HG03280 (cell line): ENCODE measurements at regions not wholly inside any gene's neighbourhood (a gene's known extent, or its start where the extent isn't known, plus 50 kb on each side); places are given as distances from the start of the nearest gene placed in this dataset.
"Not testable (repeated sequence)": the region's sequence is repeated elsewhere in the genome, so short reads cannot be mapped to it uniquely, and the experiment has no call there.

Source experiments
- ATAC-seq: cut with Tn5 transposase; IDR thresholded peaks from one replicate; pipeline ENCODE4 v1.9.1; 2021; ENCODE audit warnings: mild to moderate bottlenecking, moderate library complexity; ENCODE audit not compliant: unreplicated experiment

DNA sequence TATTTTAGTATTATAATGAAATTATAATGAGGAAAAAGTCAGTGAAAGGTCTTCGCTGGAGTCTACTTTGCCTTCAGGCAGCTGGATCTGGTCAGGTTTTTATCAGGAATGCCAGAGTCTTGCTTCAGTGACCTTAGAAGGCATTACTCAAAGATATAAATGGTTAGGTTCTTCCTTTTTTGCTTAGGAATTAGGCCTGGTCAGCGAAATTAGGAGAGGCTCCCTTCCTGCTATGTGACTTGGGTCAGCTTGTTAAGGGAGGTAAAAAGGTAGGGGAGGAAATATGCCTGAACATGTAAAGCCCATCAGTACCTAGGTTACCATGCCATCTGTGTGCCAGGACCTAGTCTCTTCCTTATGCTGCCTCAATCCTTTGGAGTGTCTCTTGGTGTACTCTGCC lies 115.1 kb downstream of the OTOR start:
- no peak for ATAC-seq

GRCh38 chr20:16864069-16864468 lies 115.9 kb downstream of the OTOR start:
- peak; percentile 79 for ATAC-seq

GRCh38 chr20:16864963-16865362 lies 116.8 kb downstream of the OTOR start:
- no peak for ATAC-seq

- ATAC-seq: no peak
Observed at GRCh38 chr20:16865406-16865805, 117.2 kb downstream of the OTOR start.

- not testable (repeated sequence) for ATAC-seq
Observed at GRCh38 chr20:16873124-16873523, 125.0 kb downstream of the OTOR start.

DNA sequence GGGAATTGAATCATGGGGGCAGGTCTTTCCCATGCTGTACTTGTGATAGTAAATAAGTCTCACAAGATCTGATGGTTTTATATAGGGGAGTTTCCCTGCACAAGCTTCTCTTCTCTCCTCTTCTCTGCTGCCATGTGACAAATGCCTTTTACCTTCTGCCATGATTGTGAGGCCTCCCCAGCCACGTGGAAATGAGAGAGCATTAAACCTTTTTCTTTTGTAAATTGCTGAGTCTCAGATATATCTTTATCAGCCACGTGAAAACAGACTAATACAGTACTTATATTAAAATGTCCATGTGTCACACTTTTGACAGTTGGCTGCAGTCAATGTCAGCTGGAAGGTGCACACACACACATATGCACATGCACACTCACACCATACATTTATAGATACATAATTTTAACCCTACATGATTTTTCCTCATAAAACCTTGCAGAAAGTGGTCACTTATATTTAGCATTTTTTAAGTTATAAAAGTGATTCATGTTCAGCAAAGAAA lies 128.9 kb downstream of the OTOR start:
- no peak for ATAC-seq

- no peak for ATAC-seq
Observed at GRCh38 chr20:16885746-16886145, 137.6 kb downstream of the OTOR start.

DNA sequence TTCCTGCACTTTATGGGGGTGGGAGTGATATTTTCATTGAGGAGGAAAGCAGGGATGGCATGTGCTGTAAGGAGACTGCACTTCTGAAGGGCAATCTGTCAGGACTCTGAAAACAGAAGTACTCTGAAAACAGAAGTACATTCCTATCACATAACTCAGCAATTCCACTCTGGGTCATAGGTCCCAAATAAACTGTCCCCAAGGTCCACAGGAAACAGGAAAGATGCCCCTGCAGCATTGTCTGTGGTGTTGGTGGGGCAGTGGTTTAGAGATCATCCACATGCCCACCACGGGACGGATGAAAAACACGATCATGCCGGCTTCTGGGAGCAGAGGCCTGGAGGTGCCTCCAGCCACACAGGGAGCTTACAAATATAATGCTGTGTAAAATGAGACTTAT lies 150.3 kb downstream of the OTOR start:
- no peak for ATAC-seq

GRCh38 chr20:16902662-16903061 lies 154.5 kb downstream of the OTOR start:
- ATAC-seq: no peak

DNA sequence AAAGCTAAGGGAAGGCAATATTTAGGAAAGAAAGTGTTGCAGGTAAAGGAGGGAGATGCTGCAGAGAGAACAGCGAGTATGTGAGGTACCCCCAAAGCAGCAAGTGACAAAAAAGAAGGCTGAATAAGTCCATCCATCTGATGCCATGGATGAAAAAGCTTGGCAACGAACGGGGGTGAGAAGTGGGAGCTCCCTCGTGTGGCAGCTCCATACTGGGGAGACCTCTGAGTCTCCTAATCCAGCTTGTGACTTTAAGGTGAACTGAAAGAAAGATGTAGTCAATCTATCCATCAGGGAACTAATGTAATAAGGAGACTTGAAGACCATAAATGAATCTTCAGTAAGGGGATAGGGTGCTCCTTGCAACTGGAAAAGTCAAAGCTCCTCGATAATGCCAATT lies 156.6 kb downstream of the OTOR start:
- no peak for ATAC-seq

DNA sequence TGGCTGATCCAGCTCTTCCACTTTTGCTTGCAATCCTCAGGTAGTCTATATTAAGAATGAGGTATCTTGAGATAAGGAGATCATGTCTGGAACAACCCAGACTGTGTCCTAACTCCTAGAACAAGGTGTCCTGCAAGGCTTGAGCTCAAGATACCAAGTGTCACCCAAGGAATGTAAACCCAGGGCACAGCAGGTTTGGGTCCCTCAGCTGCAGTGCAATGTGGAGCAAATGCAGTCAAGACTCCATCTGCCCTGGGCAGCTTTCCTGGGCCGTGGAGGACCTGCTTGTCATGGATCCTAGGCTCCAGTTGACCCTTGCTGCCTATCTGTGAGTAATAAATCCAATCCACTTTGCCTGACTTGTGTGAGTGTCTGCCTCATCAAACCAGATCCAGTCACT lies 166.1 kb downstream of the OTOR start:
- no peak for ATAC-seq

GRCh38 chr20:16916165-16916564 lies 168.0 kb downstream of the OTOR start:
- no peak for ATAC-seq

DNA sequence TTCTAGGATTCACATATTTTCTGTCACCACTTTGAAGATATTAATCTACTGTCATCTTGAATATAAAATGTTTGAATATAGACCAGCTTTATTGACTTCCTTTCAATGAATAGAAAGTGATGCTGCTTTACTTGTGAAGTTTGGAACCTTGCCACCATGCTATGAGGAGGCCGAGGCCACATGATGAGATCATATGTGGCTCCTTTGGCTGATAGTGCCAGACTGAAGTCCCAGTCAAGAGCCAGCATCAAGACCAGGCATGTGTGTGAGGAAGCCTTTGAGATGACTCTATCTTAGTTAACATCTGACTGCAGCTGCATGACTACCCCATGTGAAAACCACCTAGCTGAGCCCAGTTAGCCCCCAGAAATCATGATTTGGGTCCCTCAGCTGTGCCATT lies 169.5 kb downstream of the OTOR start:
- ATAC-seq: no peak

DNA sequence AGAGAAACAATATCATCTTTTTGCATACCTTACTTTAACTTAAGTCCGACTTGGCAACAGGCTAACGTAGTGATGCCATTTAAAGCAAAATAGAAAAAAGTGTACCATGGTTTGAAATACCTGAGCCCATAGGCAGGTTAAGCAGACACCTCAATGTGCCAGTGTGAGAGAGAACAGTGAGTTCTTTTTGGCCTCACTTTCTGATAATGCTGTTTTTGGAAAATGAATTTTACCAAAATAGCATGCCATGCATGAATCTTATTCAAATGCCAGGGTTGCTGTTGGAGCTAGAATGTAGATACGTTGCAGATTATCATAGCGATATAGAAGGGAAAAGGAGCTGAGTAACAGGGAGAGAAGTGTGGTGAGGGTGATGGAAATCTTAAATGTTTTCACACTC lies 170.2 kb downstream of the OTOR start:
- ATAC-seq: no peak

GRCh38 chr20:16919841-16920240 lies 171.7 kb downstream of the OTOR start:
- no peak for ATAC-seq

- ATAC-seq: no peak
Observed at GRCh38 chr20:16922834-16923233, 174.7 kb downstream of the OTOR start.

DNA sequence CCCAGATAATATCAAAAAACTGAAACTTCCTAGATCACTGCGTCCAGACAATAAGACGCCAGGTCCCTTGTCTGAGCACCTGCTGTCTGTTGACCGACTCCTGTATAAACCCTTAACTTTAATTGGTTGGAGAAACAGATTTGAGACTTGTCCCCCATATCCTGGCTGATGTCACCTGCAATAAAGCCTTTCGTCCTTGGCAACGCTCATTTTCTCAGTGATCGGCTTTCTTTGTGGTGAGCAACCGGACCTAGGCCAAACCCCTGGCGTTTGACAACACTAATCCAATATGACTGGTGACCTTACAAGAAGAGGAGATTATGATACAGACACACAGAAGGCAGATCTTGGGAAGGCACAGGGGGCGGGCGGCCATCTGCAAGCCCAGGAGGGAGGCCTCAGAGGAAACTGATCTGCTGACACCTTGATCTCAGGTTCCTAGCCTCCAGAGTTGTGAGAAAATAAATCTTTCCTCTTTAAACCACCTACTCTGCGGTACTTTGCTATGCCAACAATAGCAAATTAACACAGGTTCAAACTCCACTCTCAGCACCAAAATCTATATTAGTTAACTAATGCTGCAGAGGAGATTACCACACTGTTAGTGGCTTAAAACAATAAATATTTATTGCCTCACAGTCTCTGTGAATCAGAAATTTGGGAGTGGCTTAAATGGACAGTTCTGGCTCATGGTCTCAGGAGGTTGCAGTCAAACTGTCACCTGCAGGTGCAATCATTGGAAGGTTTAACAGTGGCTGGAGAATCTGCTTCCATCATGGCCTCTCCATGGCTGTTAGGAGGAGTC lies 178.7 kb downstream of the OTOR start:
- ATAC-seq: no peak

DNA sequence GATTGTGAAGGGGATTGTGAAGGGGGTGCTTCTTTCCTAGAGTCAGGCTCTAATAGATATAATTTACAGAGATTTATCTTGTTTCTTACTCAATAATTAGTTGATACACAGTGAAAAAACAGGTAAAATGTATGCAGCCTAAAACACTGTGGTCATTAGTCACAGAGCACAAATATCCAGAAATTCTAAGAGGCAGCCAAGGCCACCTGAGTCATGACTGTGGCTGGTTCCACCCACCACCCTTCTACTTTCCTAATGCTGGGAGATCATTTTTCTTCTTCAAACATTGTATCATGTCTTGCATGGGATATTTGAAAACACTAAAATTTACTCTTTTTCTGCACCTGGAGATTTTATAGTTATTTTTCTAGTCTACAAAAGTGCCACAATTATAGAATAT lies 181.6 kb downstream of the OTOR start:
- no peak for ATAC-seq

- no peak for ATAC-seq
Observed at GRCh38 chr20:16930656-16931055, 182.5 kb downstream of the OTOR start.

DNA sequence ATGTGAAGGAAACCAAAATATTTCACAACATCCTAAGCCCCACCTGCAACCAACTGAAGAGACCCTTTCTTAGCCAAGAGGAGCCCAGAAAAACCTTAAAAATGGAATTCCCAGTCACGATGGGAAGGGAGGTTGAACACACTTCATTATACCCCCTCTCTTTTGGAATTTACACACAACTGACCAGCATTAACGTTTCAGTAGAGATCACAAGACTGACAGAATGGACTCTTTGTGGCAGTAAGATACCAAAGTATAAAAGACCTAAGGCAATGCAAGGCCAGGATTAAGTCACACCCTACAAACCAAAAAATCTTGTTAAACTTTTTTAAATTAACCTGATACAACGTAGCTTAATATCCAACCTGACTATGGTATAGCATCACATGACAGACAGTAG lies 190.9 kb downstream of the OTOR start:
- no peak for ATAC-seq

DNA sequence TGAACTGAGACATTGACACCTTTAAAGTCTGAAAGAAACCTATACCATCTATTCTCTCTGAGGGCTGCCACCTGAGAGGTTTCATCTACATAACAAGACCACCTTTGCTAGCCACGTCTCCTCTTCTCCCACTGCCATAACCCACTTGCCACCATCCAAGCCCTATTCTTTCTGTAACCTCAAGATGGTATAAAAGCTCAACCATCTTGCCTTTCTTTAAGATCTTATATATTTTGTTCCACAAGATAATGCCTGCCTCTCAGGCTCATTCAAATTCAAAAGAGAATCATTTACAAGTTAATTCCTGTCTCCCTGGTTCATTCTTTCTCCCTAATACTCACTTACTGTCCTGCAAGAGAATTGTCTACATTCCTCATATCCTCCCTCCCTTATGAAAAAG lies 192.5 kb downstream of the OTOR start:
- no peak for ATAC-seq

GRCh38 chr20:16942051-16942450 lies 193.9 kb downstream of the OTOR start:
- no peak for ATAC-seq

DNA sequence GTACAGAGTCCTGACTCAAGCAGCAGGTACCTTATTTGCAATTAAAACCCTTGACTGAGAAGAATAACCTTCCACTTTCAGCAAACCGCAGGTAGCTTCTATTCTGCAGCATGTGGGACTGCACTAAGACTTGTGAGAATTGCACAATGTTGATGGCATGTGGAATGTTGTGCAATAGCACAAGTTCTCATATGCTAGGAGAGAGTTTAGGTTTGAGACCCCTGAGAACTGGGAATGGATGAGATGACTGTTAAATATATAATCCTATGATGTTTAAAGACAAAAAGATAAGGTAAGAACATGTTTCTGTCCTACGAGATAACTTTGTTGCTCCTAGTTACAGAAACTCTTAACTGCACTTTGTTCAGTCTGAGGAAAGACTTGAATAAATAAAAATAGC lies 194.6 kb downstream of the OTOR start:
- ATAC-seq: no peak
